SH-SY5Y (cell line): ENCODE measurements at regions not wholly inside any gene's neighbourhood (a gene's known extent, or its start where the extent isn't known, plus 50 kb on each side); places are given as distances from the start of the nearest gene placed in this dataset.

ENCODE experiments used
- GATA2 ChIP-seq: IDR thresholded peaks from 2 replicates; pipeline ENCODE4 v1.6.1; 2011; ENCODE audit warnings: mild to moderate bottlenecking, low read depth, low read length
- GATA3 ChIP-seq: IDR thresholded peaks from 2 replicates; pipeline ENCODE4 v1.6.1; 2011; ENCODE audit warnings: low read depth, mild to moderate bottlenecking, low read length, moderate library complexity

DNA sequence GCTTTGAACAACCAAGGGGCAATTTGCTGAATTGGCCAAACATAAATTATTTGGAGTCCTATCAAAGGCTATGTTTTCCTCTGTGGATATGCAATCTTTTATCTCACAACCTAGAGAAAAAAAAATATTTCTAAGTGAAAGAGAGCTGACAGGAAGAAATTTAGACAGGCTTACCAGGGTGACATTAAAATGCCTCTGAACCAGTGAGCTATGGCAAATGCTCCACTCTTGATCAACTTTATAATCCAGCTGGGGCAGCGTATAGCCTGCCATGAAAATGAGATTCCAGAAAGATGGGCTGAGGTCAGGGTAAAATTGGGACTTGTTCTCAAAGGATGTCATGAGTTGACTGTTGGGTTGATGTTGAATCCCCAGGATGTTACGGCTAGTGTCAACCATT, 399.3 kb upstream of the TRPC7 start:
- TF ChIP-seq GATA2 (no peak), GATA3 (no peak)
